Upper lobe of left lung (tissue), 4 donors: ENCODE measurements at regions not wholly inside any gene's neighbourhood (a gene's known extent, or its start where the extent isn't known, plus 50 kb on each side); places are given as distances from the start of the nearest gene placed in this dataset.

Experiments
- CTCF ChIP-seq, 6 experiments: fragments of 450-650 bp in 4 of 6; fragments of 200-600 bp in 2 of 6; sonication (generic) in 2 of 6; IDR thresholded peaks; one replicate each; pipeline ENCODE4 v1.5.1; 2016 to 2019; ENCODE audit warnings: antibody characterized with exemption in 6 of 6
- POLR2A ChIP-seq, 4 donors: fragments of 450-650 bp; IDR thresholded peaks; one replicate each; pipeline ENCODE4 v1.5.1; 2016 to 2017; ENCODE audit warnings: antibody characterized with exemption in 4 of 4, mild to moderate bottlenecking in 2 of 4
- POLR2AphosphoS5 ChIP-seq, 2 donors: sonication (generic); formaldehyde crosslinking; IDR thresholded peaks; one replicate each; pipeline ENCODE4 v1.5.1; 2017; ENCODE audit warnings: antibody characterized with exemption in 2 of 2

DNA sequence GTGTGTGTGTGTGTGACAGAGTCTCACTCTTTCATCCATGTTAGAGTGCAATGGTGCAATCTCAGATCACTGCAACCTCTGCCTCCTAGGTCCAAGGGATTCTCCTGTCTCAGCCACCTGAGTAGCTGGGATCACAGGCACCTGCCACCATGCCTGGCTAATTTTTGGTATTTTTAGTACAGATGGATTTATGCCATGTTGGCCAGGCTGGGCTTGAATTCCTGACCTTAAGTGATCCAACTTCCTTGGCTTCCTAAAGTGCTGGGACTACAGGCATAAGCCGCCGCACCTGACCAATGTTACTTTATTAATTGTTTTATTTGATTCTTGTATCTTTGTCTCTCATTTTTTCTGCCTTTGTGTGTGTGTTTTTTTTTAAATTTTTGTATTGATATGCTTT, 89.6 kb downstream of the ZNF486 start:
- TF ChIP-seq POLR2A (IDR thresholded peaks at IDR 0.05) (no peak), CTCF (IDR thresholded peaks at IDR 0.05) (no peak), POLR2AphosphoS5 (IDR thresholded peaks at IDR 0.05) (no peak)
